ENCODE measurements at regions not wholly inside any gene's neighbourhood (a gene's known extent, or its start where the extent isn't known, plus 50 kb on each side); places are given as distances from the start of the nearest gene placed in this dataset.

DNA sequence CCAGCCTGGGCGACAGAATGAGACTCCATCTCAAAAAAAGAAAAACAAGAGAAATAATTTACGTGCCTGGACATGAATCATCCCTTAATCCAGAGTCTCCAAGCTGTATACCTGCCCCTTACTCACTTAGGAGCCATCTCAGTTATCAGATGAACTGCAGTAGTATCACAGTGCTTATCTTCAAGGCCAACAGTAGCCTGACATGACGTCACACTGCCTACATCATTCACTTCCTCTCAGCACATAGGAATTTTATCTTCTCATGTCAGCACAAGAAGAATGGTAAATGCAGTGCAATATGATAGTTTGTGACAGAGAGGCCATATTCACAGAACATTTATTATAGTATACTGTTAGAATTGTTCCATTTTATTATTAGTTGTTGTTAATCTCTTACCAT, 216.6 kb downstream of the SS18 start:
- TF ChIP-seq, protein P1, sequence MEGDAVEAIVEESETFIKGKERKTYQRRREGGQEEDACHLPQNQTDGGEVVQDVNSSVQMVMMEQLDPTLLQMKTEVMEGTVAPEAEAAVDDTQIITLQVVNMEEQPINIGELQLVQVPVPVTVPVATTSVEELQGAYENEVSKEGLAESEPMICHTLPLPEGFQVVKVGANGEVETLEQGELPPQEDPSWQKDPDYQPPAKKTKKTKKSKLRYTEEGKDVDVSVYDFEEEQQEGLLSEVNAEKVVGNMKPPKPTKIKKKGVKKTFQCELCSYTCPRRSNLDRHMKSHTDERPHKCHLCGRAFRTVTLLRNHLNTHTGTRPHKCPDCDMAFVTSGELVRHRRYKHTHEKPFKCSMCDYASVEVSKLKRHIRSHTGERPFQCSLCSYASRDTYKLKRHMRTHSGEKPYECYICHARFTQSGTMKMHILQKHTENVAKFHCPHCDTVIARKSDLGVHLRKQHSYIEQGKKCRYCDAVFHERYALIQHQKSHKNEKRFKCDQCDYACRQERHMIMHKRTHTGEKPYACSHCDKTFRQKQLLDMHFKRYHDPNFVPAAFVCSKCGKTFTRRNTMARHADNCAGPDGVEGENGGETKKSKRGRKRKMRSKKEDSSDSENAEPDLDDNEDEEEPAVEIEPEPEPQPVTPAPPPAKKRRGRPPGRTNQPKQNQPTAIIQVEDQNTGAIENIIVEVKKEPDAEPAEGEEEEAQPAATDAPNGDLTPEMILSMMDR (IDR thresholded peaks at IDR 0.05; ENCODE audit: extremely low read depth in 1 of 2, insufficient read depth in 1 of 2, low read depth in 1 of 2, low read length in 2 of 2), result no peak
- no peak for TF ChIP-seq POLR2A (IDR thresholded peaks at IDR 0.05; ENCODE audit: low read depth, low read length)
- TF ChIP-seq POLR2AphosphoS5 (IDR thresholded peaks at IDR 0.05; ENCODE audit: insufficient read depth, low read depth, low read length), result no peak
- TF ChIP-seq JUN (IDR thresholded peaks at IDR 0.05; ENCODE audit: borderline replicate concordance, insufficient read depth, insufficient read length, low read depth), result no peak
- TF ChIP-seq EZH2 (IDR thresholded peaks at IDR 0.05; ENCODE audit: borderline replicate concordance, low read depth, low read length, severe bottlenecking), result no peak
- no peak for TF ChIP-seq GATA2 (IDR thresholded peaks at IDR 0.05; ENCODE audit: insufficient read depth, insufficient read length, low read depth, low read length)
- TF ChIP-seq MYC (IDR thresholded peaks at IDR 0.05; ENCODE audit: low read depth, low read length), result no peak
- no peak for TF ChIP-seq FOS (IDR thresholded peaks at IDR 0.05; ENCODE audit: borderline replicate concordance, insufficient read depth, low read length)
